GM19468 (cell line): ENCODE measurements at regions not wholly inside any gene's neighbourhood (a gene's known extent, or its start where the extent isn't known, plus 50 kb on each side); places are given as distances from the start of the nearest gene placed in this dataset.

ENCODE experiments used
- ATAC-seq: cut with Tn5 transposase; IDR thresholded peaks from one replicate; pipeline ENCODE4 v1.9.1; 2021; ENCODE audit warnings: mild to moderate bottlenecking, moderate library complexity, moderate number of reproducible peaks; ENCODE audit not compliant: unreplicated experiment; ENCODE audit errors: extremely low read depth

- no peak for ATAC-seq
These were observed 296.2 kb upstream of the SPRED2 start for GRCh38 chr2:65728477-65729180.

GRCh38 chr2:65727816-65728215, 295.4 kb upstream of the SPRED2 start:
- no peak for ATAC-seq

- no peak for ATAC-seq
These were observed 295.0 kb upstream of the SPRED2 start for GRCh38 chr2:65727381-65727780.

- ATAC-seq = no peak
These were observed 292.4 kb upstream of the SPRED2 start for GRCh38 chr2:65724752-65725151.

- ATAC-seq = no peak
These were observed 291.9 kb upstream of the SPRED2 start for GRCh38 chr2:65724336-65724735.

- no peak for ATAC-seq
These were observed 289.8 kb upstream of the SPRED2 start for GRCh38 chr2:65722028-65722778.

- no peak for ATAC-seq
These were observed 284.3 kb upstream of the SPRED2 start for GRCh38 chr2:65716698-65717097.

- no peak for ATAC-seq
These were observed 282.9 kb upstream of the SPRED2 start for GRCh38 chr2:65715323-65715722.

- ATAC-seq = no peak
These were observed 282.5 kb upstream of the SPRED2 start for GRCh38 chr2:65714866-65715265.

- ATAC-seq = no peak
These were observed 279.5 kb upstream of the SPRED2 start for GRCh38 chr2:65711863-65712262.

- peak; percentile 27 for ATAC-seq
These were observed 278.4 kb upstream of the SPRED2 start for GRCh38 chr2:65710779-65711295.

GRCh38 chr2:65710356-65710755, 278.0 kb upstream of the SPRED2 start:
- ATAC-seq = no peak

- no peak for ATAC-seq
These were observed 275.7 kb upstream of the SPRED2 start for GRCh38 chr2:65708086-65708485.

GRCh38 chr2:65706411-65706810, 274.0 kb upstream of the SPRED2 start:
- ATAC-seq = no peak

GRCh38 chr2:65701191-65701590, 268.8 kb upstream of the SPRED2 start:
- no peak for ATAC-seq

GRCh38 chr2:65700720-65701119, 268.3 kb upstream of the SPRED2 start:
- no peak for ATAC-seq

GRCh38 chr2:65700004-65700651, 267.7 kb upstream of the SPRED2 start:
- no peak for ATAC-seq

GRCh38 chr2:65691816-65692215, 259.4 kb upstream of the SPRED2 start:
- ATAC-seq = no peak

GRCh38 chr2:65688141-65688886, 255.9 kb upstream of the SPRED2 start:
- ATAC-seq = no peak

GRCh38 chr2:65687614-65688013, 255.2 kb upstream of the SPRED2 start:
- ATAC-seq = no peak
